Esophagus muscularis mucosa (tissue), 3 donors: ENCODE measurements at regions not wholly inside any gene's neighbourhood (a gene's known extent, or its start where the extent isn't known, plus 50 kb on each side); places are given as distances from the start of the nearest gene placed in this dataset.

Source experiments
- POLR2A ChIP-seq: fragments of 450-650 bp; IDR thresholded peaks from one replicate; pipeline ENCODE4 v1.6.1; 2017; ENCODE audit warnings: antibody characterized with exemption, moderate library complexity, mild to moderate bottlenecking, low read depth
- TF ChIP-seq, protein P1 (sequence below), 3 experiments: fragments of 200-600 bp in 2 of 3; fragments of 450-650 bp in 1 of 3; sonication (generic) in 2 of 3; IDR thresholded peaks; one replicate each; pipeline ENCODE4 v1.5.1; 2017 to 2019; ENCODE audit warnings: antibody characterized with exemption in 3 of 3, mild to moderate bottlenecking in 2 of 3, moderate library complexity in 1 of 3

DNA sequence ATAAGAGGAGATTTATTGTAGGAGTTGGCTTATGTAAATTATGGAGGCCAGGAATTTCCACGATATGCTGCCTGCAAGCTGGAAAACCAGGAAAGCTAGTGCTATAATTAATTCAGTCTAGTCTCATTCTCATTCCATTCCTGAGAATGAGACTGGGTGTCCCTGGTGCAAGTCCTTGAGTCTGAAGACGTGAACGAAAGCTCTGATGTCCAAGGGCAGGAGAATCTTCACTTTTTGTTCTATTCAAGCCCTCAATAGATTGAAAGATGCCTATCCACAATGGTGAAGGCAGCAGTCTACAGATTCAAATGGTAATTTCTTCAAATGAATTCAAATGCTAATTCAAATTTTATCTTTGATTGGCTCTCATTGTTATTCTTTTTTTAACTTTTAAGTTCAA is 851.1 kb upstream of the MGAT4C start:
- TF ChIP-seq POLR2A = no peak
- TF ChIP-seq, protein P1, sequence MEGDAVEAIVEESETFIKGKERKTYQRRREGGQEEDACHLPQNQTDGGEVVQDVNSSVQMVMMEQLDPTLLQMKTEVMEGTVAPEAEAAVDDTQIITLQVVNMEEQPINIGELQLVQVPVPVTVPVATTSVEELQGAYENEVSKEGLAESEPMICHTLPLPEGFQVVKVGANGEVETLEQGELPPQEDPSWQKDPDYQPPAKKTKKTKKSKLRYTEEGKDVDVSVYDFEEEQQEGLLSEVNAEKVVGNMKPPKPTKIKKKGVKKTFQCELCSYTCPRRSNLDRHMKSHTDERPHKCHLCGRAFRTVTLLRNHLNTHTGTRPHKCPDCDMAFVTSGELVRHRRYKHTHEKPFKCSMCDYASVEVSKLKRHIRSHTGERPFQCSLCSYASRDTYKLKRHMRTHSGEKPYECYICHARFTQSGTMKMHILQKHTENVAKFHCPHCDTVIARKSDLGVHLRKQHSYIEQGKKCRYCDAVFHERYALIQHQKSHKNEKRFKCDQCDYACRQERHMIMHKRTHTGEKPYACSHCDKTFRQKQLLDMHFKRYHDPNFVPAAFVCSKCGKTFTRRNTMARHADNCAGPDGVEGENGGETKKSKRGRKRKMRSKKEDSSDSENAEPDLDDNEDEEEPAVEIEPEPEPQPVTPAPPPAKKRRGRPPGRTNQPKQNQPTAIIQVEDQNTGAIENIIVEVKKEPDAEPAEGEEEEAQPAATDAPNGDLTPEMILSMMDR (IDR thresholded peaks at IDR 0.05) = no peak
